ENCODE measurements at regions not wholly inside any gene's neighbourhood (a gene's known extent, or its start where the extent isn't known, plus 50 kb on each side); places are given as distances from the start of the nearest gene placed in this dataset.

DNA sequence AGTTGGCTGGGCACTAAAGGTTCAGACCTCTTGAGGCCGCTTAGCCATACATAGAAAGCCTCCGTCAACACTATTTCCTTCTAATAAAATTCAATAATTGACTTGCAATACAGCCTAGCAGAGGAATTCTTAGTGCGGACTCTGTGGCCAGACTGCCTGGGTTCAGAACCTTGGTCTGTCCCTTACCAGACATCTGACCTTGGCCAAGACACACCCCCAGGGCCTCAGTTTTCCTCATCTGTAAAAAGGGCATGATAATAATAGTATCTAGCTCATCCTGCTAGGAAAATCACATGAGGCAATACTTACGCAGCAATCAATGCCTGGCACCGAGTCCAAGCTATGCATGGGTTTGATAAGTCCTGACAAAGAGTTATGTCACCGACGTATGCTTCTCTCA is 148.2 kb upstream of the SOD1 start:
- Histone ChIP-seq H3K18ac (ENCODE audit: extremely low read depth, low read length) (no peak overlapping the region), H2AK5ac (ENCODE audit: low read depth, low read length) (no peak overlapping the region), H3K4me3 (ENCODE audit: extremely low read depth in 1 of 4, insufficient read depth in 2 of 4, low read depth in 3 of 4, low read length in 4 of 4) (no peak overlapping the region), H3K56ac (replicated peaks; ENCODE audit: insufficient read length, low read depth, low read length) (no peak overlapping the region), H3K36me3 (ENCODE audit: control insufficient read depth in 2 of 4, insufficient read depth in 4 of 4, low read length in 3 of 4) (no peaks in the 10 kb centered on the region), H4K91ac (replicated peaks; ENCODE audit: insufficient read length, low read length) (no peak overlapping the region), H2BK12ac (ENCODE audit: low read depth, low read length) (0 out of 2 replicates have a peak overlapping the region, but pooled peaks have one; percentile 60), H3K4me2 (ENCODE audit: insufficient read depth in 1 of 2, low read depth in 2 of 2, low read length in 2 of 2) (no peak overlapping the region), H2BK20ac (ENCODE audit: low read length) (no peak overlapping the region), H3K23me2 (ENCODE audit: low read depth, low read length) (no peaks in the 10 kb centered on the region; the same call in 1 of the 2 replicates), H3K9me3 (ENCODE audit: insufficient read depth in 2 of 2, low read depth in 1 of 2, low read length in 1 of 2) (no peaks in the 10 kb centered on the region), H3K4me1 (replicated peaks in 1 of 4; ENCODE audit: control insufficient read depth in 3 of 4, insufficient read depth in 4 of 4, low read length in 3 of 4) (peaks cover 5 to 17% (median 9%) of the 10 kb centered on the region in 4 experiments), H3K27ac (ENCODE audit: low read depth, low read length) (no peak overlapping the region), H3K23ac (ENCODE audit: insufficient read length) (no peak overlapping the region), H3K79me1 (ENCODE audit: low read depth, low read length) (peaks cover 8% of the 10 kb centered on the region), H4K20me1 (replicated peaks in 1 of 2; ENCODE audit: control insufficient read depth in 1 of 2, insufficient read depth in 2 of 2, low read length in 2 of 2) (no peaks in the 10 kb centered on the region), H4K8ac (ENCODE audit: extremely low read depth, insufficient read depth, low read length) (no peak overlapping the region), H3K27me3 (replicated peaks in 1 of 4; ENCODE audit: control insufficient read depth in 3 of 4, extremely low read depth in 1 of 4, insufficient read depth in 3 of 4, low read length in 3 of 4) (no peaks in the 10 kb centered on the region), H4K5ac (ENCODE audit: insufficient read length, low read depth, low read length) (no peak overlapping the region), H2BK15ac (ENCODE audit: low read length) (no peak overlapping the region), H3K14ac (ENCODE audit: insufficient read length) (no peak overlapping the region), H2BK5ac (ENCODE audit: low read depth, low read length) (no peak overlapping the region), H3K4ac (replicated peaks; ENCODE audit: insufficient read length, low read depth, low read length) (no peak overlapping the region), H2AFZ (ENCODE audit: low read length) (no peak overlapping the region), H3K9ac (replicated peaks in 1 of 4; ENCODE audit: extremely low read depth in 1 of 4, low read depth in 3 of 4, low read length in 3 of 4) (no peak overlapping the region), H3K79me2 (ENCODE audit: control insufficient read depth in 1 of 2, insufficient read depth in 2 of 2, low read length in 2 of 2) (peaks cover 0 to 33% of the 10 kb centered on the region in 2 experiments; a peak in 2 of 4 replicates), H2BK120ac (replicated peaks; ENCODE audit: low read depth, low read length) (no peak overlapping the region)
- no peak for TF ChIP-seq EZH2 (IDR thresholded peaks at IDR 0.05; ENCODE audit: low read depth, low read length, severe bottlenecking)
- ChIA-PET CTCF (ENCODE audit: partially characterized antibody) (interaction anchor here (0.8 to 1.4 kb wide), 3 partner anchors 19 to 70 kb away, joined by 3 to 5 read pairs (median 3); no protein-coding TSS in a partner anchor), POLR2A (ENCODE audit: partially characterized antibody) (interaction anchor here (1.7 kb wide), 1 partner anchor 53 kb away, joined by 3 read pairs; no protein-coding TSS in a partner anchor)
- 93% methylated on average over 7 of the region's 7 CpGs; no CpG with 5 or more reads in 1 of the 2 experiments for WGBS, 2 experiments (ENCODE audit: extremely low coverage in 1 of 2, insufficient coverage in 1 of 2, insufficient read length in 1 of 2, insufficient replicate concordance in 2 of 2, low coverage in 1 of 2, low lambda C conversion rate in 2 of 2, missing lambda C conversion rate in 1 of 2)
- DNase-seq (ENCODE audit: low read depth in 1 of 2, low spot score in 2 of 2) (no peak), FAIRE-seq (no peak)
